Parathyroid adenoma (tissue), 2 donors: ENCODE measurements at regions not wholly inside any gene's neighbourhood (a gene's known extent, or its start where the extent isn't known, plus 50 kb on each side); places are given as distances from the start of the nearest gene placed in this dataset.

ENCODE experiments used
- H2AFZ ChIP-seq: fragments of 300-600 bp; sonication (generic); one replicate; pipeline ENCODE4 v1.7.0; 2017; ENCODE audit warnings: antibody characterized with exemption, mild to moderate bottlenecking
- H3K27ac ChIP-seq: fragments of 300-600 bp; sonication (generic); one replicate; pipeline ENCODE4 v1.7.0; 2017
- H3K27me3 ChIP-seq: fragments of 300-600 bp; sonication (generic); one replicate; pipeline ENCODE4 v1.7.0; 2017; ENCODE audit warnings: low read length; ENCODE audit not compliant: control insufficient read depth, insufficient read depth
- H3K36me3 ChIP-seq: fragments of 300-600 bp; sonication (generic); one replicate; pipeline ENCODE4 v1.7.0; 2017; ENCODE audit warnings: low read length; ENCODE audit not compliant: control insufficient read depth, insufficient read depth
- H3K4me1 ChIP-seq: fragments of 300-600 bp; sonication (generic); one replicate; pipeline ENCODE4 v1.7.0; 2017; ENCODE audit warnings: control low read depth
- H3K4me2 ChIP-seq: fragments of 300-600 bp; sonication (generic); one replicate; pipeline ENCODE4 v1.7.0; 2017; ENCODE audit warnings: low read length
- H3K4me3 ChIP-seq: fragments of 300-600 bp; sonication (generic); one replicate; pipeline ENCODE4 v1.7.0; 2017; ENCODE audit warnings: low read depth, low read length
- H3K79me2 ChIP-seq: fragments of 300-600 bp; sonication (generic); one replicate; pipeline ENCODE4 v1.7.0; 2017; ENCODE audit warnings: control low read depth
- H3K9ac ChIP-seq: fragments of 300-600 bp; sonication (generic); one replicate; pipeline ENCODE4 v1.7.0; 2017; ENCODE audit warnings: mild to moderate bottlenecking
- H3K9me3 ChIP-seq: fragments of 300-600 bp; sonication (generic); one replicate; pipeline ENCODE4 v1.7.0; 2017; ENCODE audit warnings: low read length; ENCODE audit not compliant: control insufficient read depth
- TF ChIP-seq, protein P1 (sequence below): fragments of 300-600 bp; sonication (generic); IDR thresholded peaks from one replicate; pipeline ENCODE4 v1.7.0; 2017; ENCODE audit warnings: antibody characterized with exemption, mild to moderate bottlenecking
- donor health status: primary hyperparathyroidism.

DNA sequence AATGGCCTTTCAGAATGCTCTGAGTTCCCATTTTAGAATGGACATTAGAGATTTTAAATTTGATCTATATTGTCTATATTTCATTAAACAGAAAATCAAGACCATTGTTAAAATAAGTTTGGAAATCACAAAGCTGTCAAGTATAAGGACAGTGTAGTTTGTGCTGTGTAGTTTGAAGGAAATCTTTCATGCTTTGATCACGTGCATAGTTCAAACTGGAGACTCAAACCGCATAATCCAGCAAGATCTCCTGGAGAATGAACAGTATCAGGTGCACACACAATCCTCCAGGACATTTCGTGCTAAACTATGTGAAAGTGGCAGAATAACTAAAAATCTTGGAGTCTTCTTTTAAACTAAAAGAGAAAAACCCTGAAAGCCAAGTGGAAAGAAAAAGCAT lies 60.8 kb upstream of the TBXT start:
- Histone ChIP-seq H3K4me2 (no peak overlapping the region), H3K27me3 (no peaks in the 10 kb centered on the region), H3K4me3 (no peak overlapping the region), H2AFZ (no peak overlapping the region), H3K27ac (no peak overlapping the region), H3K79me2 (no peaks in the 10 kb centered on the region), H3K9me3 (no peaks in the 10 kb centered on the region), H3K36me3 (no peaks in the 10 kb centered on the region), H3K4me1 (no peaks in the 10 kb centered on the region), H3K9ac (no peak overlapping the region)
- TF ChIP-seq, protein P1, sequence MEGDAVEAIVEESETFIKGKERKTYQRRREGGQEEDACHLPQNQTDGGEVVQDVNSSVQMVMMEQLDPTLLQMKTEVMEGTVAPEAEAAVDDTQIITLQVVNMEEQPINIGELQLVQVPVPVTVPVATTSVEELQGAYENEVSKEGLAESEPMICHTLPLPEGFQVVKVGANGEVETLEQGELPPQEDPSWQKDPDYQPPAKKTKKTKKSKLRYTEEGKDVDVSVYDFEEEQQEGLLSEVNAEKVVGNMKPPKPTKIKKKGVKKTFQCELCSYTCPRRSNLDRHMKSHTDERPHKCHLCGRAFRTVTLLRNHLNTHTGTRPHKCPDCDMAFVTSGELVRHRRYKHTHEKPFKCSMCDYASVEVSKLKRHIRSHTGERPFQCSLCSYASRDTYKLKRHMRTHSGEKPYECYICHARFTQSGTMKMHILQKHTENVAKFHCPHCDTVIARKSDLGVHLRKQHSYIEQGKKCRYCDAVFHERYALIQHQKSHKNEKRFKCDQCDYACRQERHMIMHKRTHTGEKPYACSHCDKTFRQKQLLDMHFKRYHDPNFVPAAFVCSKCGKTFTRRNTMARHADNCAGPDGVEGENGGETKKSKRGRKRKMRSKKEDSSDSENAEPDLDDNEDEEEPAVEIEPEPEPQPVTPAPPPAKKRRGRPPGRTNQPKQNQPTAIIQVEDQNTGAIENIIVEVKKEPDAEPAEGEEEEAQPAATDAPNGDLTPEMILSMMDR: no peak

DNA sequence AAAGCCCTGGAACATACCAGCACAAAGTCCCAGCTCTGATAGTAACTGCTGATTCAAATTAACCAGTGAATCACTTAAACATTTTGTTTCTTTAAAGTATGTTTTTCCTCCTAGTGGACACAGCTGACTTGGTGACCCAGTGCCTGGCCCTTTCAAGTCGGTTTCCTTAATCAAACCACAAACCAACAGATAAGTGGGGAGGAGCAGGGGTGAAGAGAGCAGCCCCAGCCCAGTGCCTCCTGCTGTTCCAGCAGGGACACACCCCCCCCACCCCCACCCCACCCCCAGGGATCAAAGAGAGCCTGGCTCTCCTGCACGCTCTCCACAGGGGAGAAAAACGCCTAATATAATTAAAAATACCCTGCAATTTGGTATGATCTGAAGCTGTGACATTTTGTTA lies 55.4 kb upstream of the TBXT start:
- H3K36me3 ChIP-seq: no peaks in the 10 kb centered on the region
- no peaks in the 10 kb centered on the region for H3K79me2 ChIP-seq
- TF ChIP-seq, protein P1: no peak
- H3K27me3 ChIP-seq: no peaks in the 10 kb centered on the region
- H3K4me1 ChIP-seq: no peaks in the 10 kb centered on the region
- H2AFZ ChIP-seq: no peak overlapping the region
- no peak overlapping the region for H3K4me2 ChIP-seq
- H3K9ac ChIP-seq: no peak overlapping the region
- no peaks in the 10 kb centered on the region for H3K9me3 ChIP-seq
- H3K27ac ChIP-seq: no peak overlapping the region
- H3K4me3 ChIP-seq: no peak overlapping the region

DNA sequence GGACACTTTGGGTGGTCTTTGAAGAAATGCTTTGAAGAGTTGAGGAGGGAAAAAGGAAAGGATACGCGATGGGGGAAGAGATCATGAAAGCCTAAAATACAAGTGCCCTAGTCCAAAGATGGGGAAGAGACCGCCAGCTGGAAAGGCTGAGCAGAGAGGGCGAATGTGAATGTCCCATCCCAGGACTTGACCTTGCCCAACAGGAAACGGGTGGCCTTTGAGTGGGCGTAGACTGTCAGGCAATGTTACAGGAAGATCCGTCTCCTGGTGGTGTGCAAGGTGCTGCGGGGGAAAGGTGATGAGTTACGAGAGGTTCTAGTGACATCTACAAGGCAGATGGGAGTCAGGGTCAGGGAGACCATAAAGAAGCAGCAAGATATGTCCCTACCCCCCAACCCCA lies 55.0 kb upstream of the TBXT start:
- Histone ChIP-seq H3K79me2 (no peaks in the 10 kb centered on the region), H3K4me3 (no peak overlapping the region), H3K9me3 (no peaks in the 10 kb centered on the region), H3K27me3 (no peaks in the 10 kb centered on the region), H3K4me2 (no peak overlapping the region), H2AFZ (no peak overlapping the region), H3K9ac (no peak overlapping the region), H3K4me1 (no peaks in the 10 kb centered on the region), H3K36me3 (no peaks in the 10 kb centered on the region), H3K27ac (no peak overlapping the region)
- TF ChIP-seq, protein P1: no peak

DNA sequence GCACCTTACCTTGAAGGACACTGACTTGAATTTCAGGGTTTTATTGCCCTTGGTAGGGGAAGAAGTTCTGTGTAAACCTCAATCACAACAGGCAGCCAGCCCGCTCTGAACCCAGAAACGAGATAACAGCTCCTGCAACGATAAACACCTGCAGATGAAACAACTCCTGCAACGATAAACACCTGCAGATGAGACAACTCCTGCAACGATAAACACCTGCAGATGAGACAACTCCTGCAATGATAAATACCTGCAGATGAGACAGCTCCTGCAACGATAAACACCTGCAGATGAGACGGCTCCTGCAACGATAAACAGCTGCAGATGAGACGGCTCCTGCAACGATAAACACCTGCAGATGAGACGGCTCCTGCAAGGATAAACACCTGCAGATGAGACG lies 54.0 kb upstream of the TBXT start:
- no peaks in the 10 kb centered on the region for H3K27me3 ChIP-seq
- no peaks in the 10 kb centered on the region for H3K9me3 ChIP-seq
- no peaks in the 10 kb centered on the region for H3K79me2 ChIP-seq
- H3K9ac ChIP-seq: no peak overlapping the region
- H3K36me3 ChIP-seq: no peaks in the 10 kb centered on the region
- H3K4me2 ChIP-seq: no peak overlapping the region
- no peaks in the 10 kb centered on the region for H3K4me1 ChIP-seq
- no peak overlapping the region for H3K27ac ChIP-seq
- TF ChIP-seq, protein P1: no peak
- no peak overlapping the region for H3K4me3 ChIP-seq
- no peak overlapping the region for H2AFZ ChIP-seq

DNA sequence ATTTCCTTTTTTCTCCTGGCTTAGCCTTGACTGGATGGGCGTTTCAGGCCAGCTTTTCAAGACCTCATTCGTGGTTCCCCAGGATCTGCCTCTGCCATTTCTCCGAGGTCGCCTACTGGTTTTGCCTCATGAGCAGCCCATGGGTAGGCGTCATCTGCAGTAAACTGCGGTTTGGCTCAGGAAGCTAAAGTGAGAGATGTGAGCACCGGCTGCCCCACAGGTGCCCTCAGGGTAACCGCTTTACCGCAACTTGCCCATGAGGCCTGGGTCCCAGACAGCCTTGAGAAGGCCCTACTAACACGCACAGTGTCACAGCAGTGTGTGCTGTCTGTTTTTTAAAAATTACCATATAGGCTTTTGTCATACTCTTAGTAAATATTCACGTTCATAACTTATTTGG lies 53.4 kb upstream of the TBXT start:
- Histone ChIP-seq H3K36me3 (no peaks in the 10 kb centered on the region), H3K27ac (no peak overlapping the region), H3K79me2 (no peaks in the 10 kb centered on the region), H3K4me2 (no peak overlapping the region), H2AFZ (no peak overlapping the region), H3K9ac (no peak overlapping the region), H3K27me3 (no peaks in the 10 kb centered on the region), H3K4me1 (no peaks in the 10 kb centered on the region), H3K9me3 (no peaks in the 10 kb centered on the region), H3K4me3 (no peak overlapping the region)
- TF ChIP-seq, protein P1: no peak
